D721Med (cell line): ENCODE measurements at regions not wholly inside any gene's neighbourhood (a gene's known extent, or its start where the extent isn't known, plus 50 kb on each side); places are given as distances from the start of the nearest gene placed in this dataset.
"Not testable (repeated sequence)": the region's sequence is repeated elsewhere in the genome, so short reads cannot be mapped to it uniquely, and the experiment has no call there.

ENCODE experiments used
- DNase-seq: peaks from one replicate; pipeline ENCODE4 v3.0.0; 2011; ENCODE audit warnings: low spot score; ENCODE audit not compliant: insufficient read length
- FAIRE-seq: peaks from 2 replicates; lab custom pipeline; 2011; peaks lifted over from hg19 to GRCh38; lab: Jason Lieb, UNC
- CTCF ChIP-seq: IDR thresholded peaks from 2 replicates; pipeline ENCODE4 v1.5.1; 2012; ENCODE audit warnings: mild to moderate bottlenecking, control low read depth; ENCODE audit not compliant: insufficient read depth; ENCODE audit errors: missing control alignments

GRCh38 chr20:7155794-7156193 is 388.3 kb downstream of the BMP2 start:
- DNase-seq (no peak), FAIRE-seq (no peak)
- no peak for TF ChIP-seq CTCF

- FAIRE-seq: no peak
- TF ChIP-seq CTCF: no peak
- no peak for DNase-seq
Measured at GRCh38 chr20:7159903-7160302, 392.4 kb downstream of the BMP2 start.

GRCh38 chr20:7161690-7162089 is 394.2 kb downstream of the BMP2 start:
- DNase-seq (no peak), FAIRE-seq (no peak)
- peak; percentile 40 for TF ChIP-seq CTCF

GRCh38 chr20:7171911-7172310 is 404.4 kb downstream of the BMP2 start:
- FAIRE-seq: no peak

GRCh38 chr20:7174554-7174953 is 407.1 kb downstream of the BMP2 start:
- DNase-seq (no peak), FAIRE-seq (no peak)
- TF ChIP-seq CTCF: no peak

More at GRCh38 chr20:7171911-7172310, 404.4 kb downstream of the BMP2 start:
- no peak for DNase-seq
- TF ChIP-seq CTCF: no peak

- DNase-seq, FAIRE-seq: not testable (repeated sequence)
Measured at GRCh38 chr20:7175827-7176226, 408.3 kb downstream of the BMP2 start.

- FAIRE-seq (no peak), DNase-seq (no peak)
- no peak for TF ChIP-seq CTCF
Measured at GRCh38 chr20:7178004-7178403, 410.5 kb downstream of the BMP2 start.
